GM19035 (cell line): ENCODE measurements at regions not wholly inside any gene's neighbourhood (a gene's known extent, or its start where the extent isn't known, plus 50 kb on each side); places are given as distances from the start of the nearest gene placed in this dataset.

Experiments used
- ATAC-seq: cut with Tn5 transposase; IDR thresholded peaks from one replicate; pipeline ENCODE4 v1.9.1; 2021; ENCODE audit not compliant: unreplicated experiment

GRCh38 chr1:220979371-220979770, 100.1 kb downstream of the HLX start:
- no peak for ATAC-seq

GRCh38 chr1:220982686-220983085, 103.4 kb downstream of the HLX start:
- no peak for ATAC-seq

- no peak for ATAC-seq
Measured at GRCh38 chr1:220983877-220984635, 104.8 kb downstream of the HLX start.

GRCh38 chr1:220990427-220991339, 111.4 kb downstream of the HLX start:
- ATAC-seq, result no peak

- ATAC-seq, result no peak
Measured at GRCh38 chr1:220991506-220991905, 112.3 kb downstream of the HLX start.

GRCh38 chr1:220991959-220992704, 112.9 kb downstream of the HLX start:
- ATAC-seq, result no peak

GRCh38 chr1:220992705-220993052, 113.4 kb downstream of the HLX start:
- ATAC-seq, result no peak

GRCh38 chr1:220994671-220995070, 115.4 kb downstream of the HLX start:
- no peak for ATAC-seq

GRCh38 chr1:220997791-220998190, 118.5 kb downstream of the HLX start:
- no peak for ATAC-seq

- no peak for ATAC-seq
Measured at GRCh38 chr1:220999872-221000863, 120.9 kb downstream of the HLX start.

GRCh38 chr1:221001167-221001566, 121.9 kb downstream of the HLX start:
- ATAC-seq, result no peak

- no peak for ATAC-seq
Measured at GRCh38 chr1:221002601-221003000, 123.4 kb downstream of the HLX start.

GRCh38 chr1:221011145-221011544, 131.9 kb downstream of the HLX start:
- ATAC-seq, result no peak

GRCh38 chr1:221012120-221012519, 132.9 kb downstream of the HLX start:
- ATAC-seq, result no peak

GRCh38 chr1:221013691-221014660, 134.7 kb downstream of the HLX start:
- no peak for ATAC-seq

GRCh38 chr1:221015159-221015790, 136.0 kb downstream of the HLX start:
- no peak for ATAC-seq

GRCh38 chr1:221016751-221017150, 137.5 kb downstream of the HLX start:
- ATAC-seq, result no peak

GRCh38 chr1:221018414-221018813, 139.2 kb downstream of the HLX start:
- no peak for ATAC-seq

- ATAC-seq, result no peak
Measured at GRCh38 chr1:221022331-221022730, 143.1 kb downstream of the HLX start.
